Colonic mucosa (tissue), 4 donors: ENCODE measurements at regions not wholly inside any gene's neighbourhood (a gene's known extent, or its start where the extent isn't known, plus 50 kb on each side); places are given as distances from the start of the nearest gene placed in this dataset.

Source experiments
- DNase-seq: peaks from one replicate; pipeline ENCODE4 v3.0.0-alpha.2; 2020
- H3K27ac ChIP-seq: fragments of 200-600 bp; one replicate; pipeline ENCODE4 v1.8.0; 2021
- H3K27me3 ChIP-seq: fragments of 200-600 bp; one replicate; pipeline ENCODE4 v1.8.0; 2021
- H3K36me3 ChIP-seq: fragments of 200-600 bp; one replicate; pipeline ENCODE4 v1.8.0; 2021
- H3K4me1 ChIP-seq: fragments of 200-600 bp; one replicate; pipeline ENCODE4 v1.8.0; 2021; ENCODE audit warnings: mild to moderate bottlenecking
- H3K4me3 ChIP-seq: fragments of 200-600 bp; one replicate; pipeline ENCODE4 v1.8.0; 2021
- H3K9ac ChIP-seq, 2 donors: one replicate each; pipeline ENCODE4 v1.7.0; 2013; ENCODE audit warnings: control low read depth in 2 of 2, low read depth in 2 of 2, low read length in 2 of 2
- H3K9me3 ChIP-seq: fragments of 200-600 bp; one replicate; pipeline ENCODE4 v1.8.0; 2021
- intact Hi-C: fragments of 100-400 bp; cut with DNase I; formaldehyde crosslinking; loops from one replicate; pipeline ENCODE4 v1.14.1; 2022
- TF ChIP-seq, protein P1 (sequence below): fragments of 200-600 bp; IDR thresholded peaks from one replicate; pipeline ENCODE4 v1.8.0; 2022; ENCODE audit warnings: antibody characterized with exemption, mild to moderate bottlenecking
- donor health status: healthy.
- donor health status: DM: no; HTN: no; CAD: no.
- donor health status: DM: no; HTN: no; CAD: no.

GRCh38 chr17:62860962-62861873, 53.1 kb upstream of the MARCHF10 start:
- no peak overlapping the region for H3K27ac ChIP-seq
- H3K27me3 ChIP-seq: no peaks in the 10 kb centered on the region
- no peaks in the 10 kb centered on the region for H3K36me3 ChIP-seq
- TF ChIP-seq, protein P1, sequence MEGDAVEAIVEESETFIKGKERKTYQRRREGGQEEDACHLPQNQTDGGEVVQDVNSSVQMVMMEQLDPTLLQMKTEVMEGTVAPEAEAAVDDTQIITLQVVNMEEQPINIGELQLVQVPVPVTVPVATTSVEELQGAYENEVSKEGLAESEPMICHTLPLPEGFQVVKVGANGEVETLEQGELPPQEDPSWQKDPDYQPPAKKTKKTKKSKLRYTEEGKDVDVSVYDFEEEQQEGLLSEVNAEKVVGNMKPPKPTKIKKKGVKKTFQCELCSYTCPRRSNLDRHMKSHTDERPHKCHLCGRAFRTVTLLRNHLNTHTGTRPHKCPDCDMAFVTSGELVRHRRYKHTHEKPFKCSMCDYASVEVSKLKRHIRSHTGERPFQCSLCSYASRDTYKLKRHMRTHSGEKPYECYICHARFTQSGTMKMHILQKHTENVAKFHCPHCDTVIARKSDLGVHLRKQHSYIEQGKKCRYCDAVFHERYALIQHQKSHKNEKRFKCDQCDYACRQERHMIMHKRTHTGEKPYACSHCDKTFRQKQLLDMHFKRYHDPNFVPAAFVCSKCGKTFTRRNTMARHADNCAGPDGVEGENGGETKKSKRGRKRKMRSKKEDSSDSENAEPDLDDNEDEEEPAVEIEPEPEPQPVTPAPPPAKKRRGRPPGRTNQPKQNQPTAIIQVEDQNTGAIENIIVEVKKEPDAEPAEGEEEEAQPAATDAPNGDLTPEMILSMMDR: no peak
- no peak overlapping the region for H3K9ac ChIP-seq
- no peaks in the 10 kb centered on the region for H3K9me3 ChIP-seq
- intact Hi-C loops: no loop called here
- H3K4me1 ChIP-seq: no peaks in the 10 kb centered on the region
- DNase-seq: no peak
- no peak overlapping the region for H3K4me3 ChIP-seq

DNA sequence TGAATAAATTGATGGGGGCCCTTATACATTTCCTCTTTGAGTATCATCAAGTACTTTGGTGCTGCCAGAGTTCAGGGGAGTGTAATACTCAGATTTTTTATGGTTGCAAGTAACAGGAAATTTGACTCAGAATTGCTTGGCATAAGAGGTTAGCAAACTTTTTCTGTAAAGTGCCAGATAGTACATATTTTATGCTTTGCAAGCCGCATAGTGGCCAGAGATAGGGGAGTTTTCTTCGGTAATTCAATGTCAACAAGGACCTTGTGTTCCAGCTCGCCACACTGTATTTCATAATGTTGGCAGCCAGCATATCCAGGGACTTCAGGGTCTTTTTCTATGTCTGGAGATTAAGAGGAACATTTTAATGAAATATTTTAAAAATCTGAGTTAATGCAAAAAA, 51.0 kb upstream of the MARCHF10 start:
- H3K27me3 ChIP-seq: no peaks in the 10 kb centered on the region
- H3K9me3 ChIP-seq: no peaks in the 10 kb centered on the region
- H3K4me1 ChIP-seq: no peaks in the 10 kb centered on the region
- intact Hi-C loops: no loop called here
- no peak overlapping the region for H3K9ac ChIP-seq
- TF ChIP-seq, protein P1: no peak
- H3K27ac ChIP-seq: no peak overlapping the region
- no peak overlapping the region for H3K4me3 ChIP-seq
- H3K36me3 ChIP-seq: no peaks in the 10 kb centered on the region
- no peak for DNase-seq
